ENCODE measurements at regions not wholly inside any gene's neighbourhood (a gene's known extent, or its start where the extent isn't known, plus 50 kb on each side); places are given as distances from the start of the nearest gene placed in this dataset.

- TF ChIP-seq POLR2AphosphoS5 (IDR thresholded peaks at IDR 0.05; ENCODE audit: low read depth, low read length) (no peak), TAF1 (IDR thresholded peaks at IDR 0.05; ENCODE audit: low read depth, low read length) (no peak), POLR2A (IDR thresholded peaks at IDR 0.05; ENCODE audit: low read depth, low read length) (no peak), POU2F2 (IDR thresholded peaks at IDR 0.05; ENCODE audit: low read depth, low read length) (no peak), SPI1 (IDR thresholded peaks at IDR 0.05; ENCODE audit: low read depth, low read length) (no peak)
Measured at GRCh38 chr7:106518239-106518638, 142.7 kb downstream of the CCDC71L start.

Measured in GM12891 (cell line).